H1 (cell line): ENCODE measurements at regions not wholly inside any gene's neighbourhood (a gene's known extent, or its start where the extent isn't known, plus 50 kb on each side); places are given as distances from the start of the nearest gene placed in this dataset.

ENCODE experiments used
- CTCF ChIA-PET: fragments of 300-600 bp; sonication (Branson Sonifier 250); formaldehyde crosslinking; loops from one replicate; lab custom pipeline; 2021; ENCODE audit not compliant: partially characterized antibody; lab: Charles Lee
- POLR2A ChIA-PET: fragments of 300-600 bp; sonication (Branson Sonifier 250); formaldehyde crosslinking; loops from one replicate; lab custom pipeline; 2021; ENCODE audit warnings: inconsistent platforms; ENCODE audit not compliant: partially characterized antibody; lab: Charles Lee
- DNase-seq, 2 experiments: peaks; one replicate each; pipeline versions ENCODE4 v3.0.0 to v3.0.0-alpha.2; 2010 to 2022; ENCODE audit warnings: low spot score in 2 of 2, low read depth in 1 of 2, mixed read lengths in 1 of 2
- FAIRE-seq: peaks from 2 replicates; lab custom pipeline; 2011; peaks lifted over from hg19 to GRCh38; lab: Jason Lieb, UNC
- H2AFZ ChIP-seq: 2 replicates; pipeline ENCODE4 v1.8.1; 2012; ENCODE audit warnings: low read length, inconsistent platforms
- H2AK5ac ChIP-seq: 2 replicates; pipeline ENCODE4 v1.6.1; 2013; ENCODE audit warnings: low read depth, low read length
- H2BK120ac ChIP-seq: replicated peaks from 2 replicates; pipeline ENCODE3; 2013; ENCODE audit warnings: low read depth, low read length, inconsistent platforms
- H2BK12ac ChIP-seq: 2 replicates; pipeline ENCODE4 v1.6.1; 2013; ENCODE audit warnings: low read depth, low read length
- H2BK15ac ChIP-seq: 2 replicates; pipeline ENCODE4 v1.6.1; 2013; ENCODE audit warnings: low read length
- H2BK20ac ChIP-seq: 2 replicates; pipeline ENCODE4 v1.6.1; 2013; ENCODE audit warnings: low read length
- H2BK5ac ChIP-seq: 2 replicates; pipeline ENCODE4 v1.6.1; 2013; ENCODE audit warnings: low read depth, low read length
- H3K14ac ChIP-seq: 2 replicates; pipeline ENCODE4 v1.6.1; 2013; ENCODE audit warnings: inconsistent platforms; ENCODE audit not compliant: insufficient read length
- H3K18ac ChIP-seq: 2 replicates; pipeline ENCODE4 v1.6.1; 2013; ENCODE audit warnings: low read length; ENCODE audit errors: extremely low read depth
- H3K23ac ChIP-seq: 2 replicates; pipeline ENCODE4 v1.6.1; 2013; ENCODE audit warnings: inconsistent platforms; ENCODE audit not compliant: insufficient read length
- H3K23me2 ChIP-seq: 2 replicates; pipeline ENCODE4 v1.6.1; 2013; ENCODE audit warnings: low read depth, low read length
- H3K27ac ChIP-seq: 2 replicates; pipeline ENCODE4 v1.6.1; 2011; ENCODE audit warnings: low read depth, low read length, inconsistent platforms
- H3K27me3 ChIP-seq, 4 experiments: replicated peaks in 1 of 4; 1 replicate in 1 of 4; 2 replicates in 3 of 4; pipeline versions ENCODE4 v1.6.1 to v1.8.1; 2011 to 2013; ENCODE audit warnings: low read length in 3 of 4, mild to moderate bottlenecking in 3 of 4, inconsistent platforms in 2 of 4, mixed read lengths in 2 of 4, moderate library complexity in 1 of 4; ENCODE audit not compliant: control insufficient read depth in 3 of 4, insufficient read depth in 3 of 4; ENCODE audit errors: extremely low read depth in 1 of 4
- H3K36me3 ChIP-seq, 4 experiments: 2 replicates each; pipeline versions ENCODE4 v1.6.1 to v1.8.1; 2011 to 2013; ENCODE audit warnings: mild to moderate bottlenecking in 4 of 4, low read length in 3 of 4, moderate library complexity in 2 of 4, control low read depth in 1 of 4, inconsistent platforms in 1 of 4; ENCODE audit not compliant: insufficient read depth in 4 of 4, control insufficient read depth in 2 of 4
- H3K4ac ChIP-seq: replicated peaks from 2 replicates; pipeline ENCODE3; 2013; ENCODE audit warnings: low read length, low read depth, mixed read lengths, inconsistent platforms; ENCODE audit not compliant: insufficient read length
- H3K4me1 ChIP-seq, 4 experiments: replicated peaks in 1 of 4; 1 replicate in 1 of 4; 2 replicates in 3 of 4; pipeline versions ENCODE4 v1.6.1 to v1.8.1; 2011 to 2013; ENCODE audit warnings: low read length in 3 of 4, inconsistent platforms in 2 of 4, mixed read lengths in 1 of 4; ENCODE audit not compliant: insufficient read depth in 4 of 4, control insufficient read depth in 3 of 4
- H3K4me2 ChIP-seq, 2 experiments: 2 replicates each; pipeline versions ENCODE4 v1.6.1 to v1.8.1; 2011 to 2013; ENCODE audit warnings: low read depth in 2 of 2, low read length in 2 of 2, control low read depth in 1 of 2, inconsistent platforms in 1 of 2, mild to moderate bottlenecking in 1 of 2; ENCODE audit not compliant: insufficient read depth in 1 of 2
- H3K4me3 ChIP-seq, 4 experiments: fragments of 200-600, 300-600 bp in 1 of 4; sonication (generic), shearing (Covaris generic), sonication (Bioruptor Twin) in 1 of 4; 2 replicates each; pipeline versions ENCODE4 v1.5.1 to v1.8.1; 2011 to 2016; ENCODE audit warnings: low read length in 4 of 4, low read depth in 3 of 4, control low read depth in 2 of 4, inconsistent platforms in 2 of 4, mild to moderate bottlenecking in 2 of 4, mixed read lengths in 1 of 4, moderate library complexity in 1 of 4; ENCODE audit not compliant: insufficient read depth in 2 of 4; ENCODE audit errors: extremely low read depth in 1 of 4
- H3K56ac ChIP-seq: replicated peaks from 2 replicates; pipeline ENCODE3; 2013; ENCODE audit warnings: low read depth, mild to moderate bottlenecking, mixed read lengths, low read length, inconsistent platforms; ENCODE audit not compliant: insufficient read length
- H3K79me1 ChIP-seq: 2 replicates; pipeline ENCODE4 v1.6.1; 2013; ENCODE audit warnings: low read depth, low read length, control low read depth
- H3K79me2 ChIP-seq, 2 experiments: 2 replicates each; pipeline versions ENCODE4 v1.6.1 to v1.8.1; 2012 to 2013; ENCODE audit warnings: low read length in 2 of 2, mild to moderate bottlenecking in 2 of 2, inconsistent platforms in 1 of 2; ENCODE audit not compliant: insufficient read depth in 2 of 2, control insufficient read depth in 1 of 2
- H3K9ac ChIP-seq, 4 experiments: replicated peaks in 1 of 4; 1 replicate in 1 of 4; 2 replicates in 3 of 4; pipeline versions ENCODE4 v1.6.1 to v1.8.1; 2011 to 2013; ENCODE audit warnings: low read depth in 3 of 4, low read length in 3 of 4, control low read depth in 2 of 4, mild to moderate bottlenecking in 2 of 4, moderate library complexity in 2 of 4, inconsistent platforms in 1 of 4; ENCODE audit errors: extremely low read depth in 1 of 4
- H3K9me3 ChIP-seq, 2 experiments: 2 replicates each; pipeline versions ENCODE4 v1.6.1 to v1.8.1; 2012 to 2013; ENCODE audit warnings: mild to moderate bottlenecking in 2 of 2, moderate library complexity in 2 of 2, control low read depth in 1 of 2, inconsistent platforms in 1 of 2, low read depth in 1 of 2, low read length in 1 of 2, mixed read lengths in 1 of 2; ENCODE audit not compliant: insufficient read depth in 2 of 2
- H4K20me1 ChIP-seq, 2 experiments: replicated peaks in 1 of 2; 2 replicates each; pipeline versions ENCODE3 to v1.8.1; 2011 to 2013; ENCODE audit warnings: inconsistent platforms in 2 of 2, low read length in 2 of 2, mild to moderate bottlenecking in 1 of 2; ENCODE audit not compliant: insufficient read depth in 2 of 2, control insufficient read depth in 1 of 2
- H4K5ac ChIP-seq: 2 replicates; pipeline ENCODE4 v1.6.1; 2013; ENCODE audit warnings: low read length, low read depth, mixed read lengths, inconsistent platforms; ENCODE audit not compliant: insufficient read length
- H4K8ac ChIP-seq: 2 replicates; pipeline ENCODE4 v1.8.0; 2013; ENCODE audit warnings: mild to moderate bottlenecking, moderate library complexity, low read length, inconsistent platforms; ENCODE audit not compliant: insufficient read depth; ENCODE audit errors: extremely low read depth
- H4K91ac ChIP-seq: replicated peaks from 2 replicates; pipeline ENCODE3; 2013; ENCODE audit warnings: low read length, mixed read lengths, inconsistent platforms; ENCODE audit not compliant: insufficient read length
- ASH2L ChIP-seq: fragments of 200-600, 300-600 bp; sonication (generic); IDR thresholded peaks from one replicate; pipeline ENCODE4 v1.7.1; 2017; ENCODE audit warnings: low read length
- ATF3 ChIP-seq: IDR thresholded peaks from 2 replicates; pipeline ENCODE4 v1.6.1; 2011; ENCODE audit warnings: low read depth, mild to moderate bottlenecking, low read length; ENCODE audit not compliant: insufficient read depth
- BRCA1 ChIP-seq: IDR thresholded peaks from 2 replicates; pipeline ENCODE4 v1.6.1; 2012; ENCODE audit warnings: low read depth, low read length, improper control_type of control experiment
- CEBPB ChIP-seq: IDR thresholded peaks from 2 replicates; pipeline ENCODE4 v1.6.1; 2012; ENCODE audit warnings: low read depth, low read length
- CHD2 ChIP-seq: IDR thresholded peaks from 2 replicates; pipeline ENCODE4 v1.6.1; 2012; ENCODE audit warnings: low read length, improper control_type of control experiment
- CREB1 ChIP-seq: IDR thresholded peaks from 2 replicates; pipeline ENCODE4 v1.6.1; 2012; ENCODE audit warnings: inconsistent platforms
- EP300 ChIP-seq, 2 experiments: IDR thresholded peaks; 1 replicate in 1 of 2; 2 replicates in 1 of 2; pipeline ENCODE4 v1.6.1; 2011 to 2012; ENCODE audit warnings: low read depth in 2 of 2, low read length in 2 of 2, mild to moderate bottlenecking in 2 of 2, borderline replicate concordance in 1 of 2, inconsistent platforms in 1 of 2, moderate library complexity in 1 of 2
- GTF2F1 ChIP-seq: IDR thresholded peaks from 2 replicates; pipeline ENCODE4 v1.6.1; 2012; ENCODE audit warnings: low read depth, low read length, improper control_type of control experiment, borderline replicate concordance
- JUN ChIP-seq: IDR thresholded peaks from 2 replicates; pipeline ENCODE4 v1.6.1; 2011; ENCODE audit warnings: low read depth, mild to moderate bottlenecking, improper control_type of control experiment, low read length
- JUND ChIP-seq: IDR thresholded peaks from 2 replicates; pipeline ENCODE4 v1.6.1; 2011; ENCODE audit warnings: mild to moderate bottlenecking, improper control_type of control experiment, low read length
- KDM4A ChIP-seq: IDR thresholded peaks from one replicate; pipeline ENCODE4 v1.7.1; 2012; ENCODE audit warnings: low read depth, mild to moderate bottlenecking, moderate library complexity, low read length, inconsistent platforms; ENCODE audit not compliant: severe bottlenecking
- KDM5A ChIP-seq: fragments of 200-600 bp; IDR thresholded peaks from 2 replicates; pipeline ENCODE4 v1.7.1; 2012; ENCODE audit warnings: mild to moderate bottlenecking, low read length, inconsistent platforms, mixed read lengths
- TAF1 ChIP-seq: IDR thresholded peaks from 2 replicates; pipeline ENCODE4 v1.6.1; 2011; ENCODE audit warnings: mild to moderate bottlenecking, low read depth, low read length
- TAF7 ChIP-seq: optimal IDR thresholded peaks from 2 replicates; pipeline ENCODE3; 2011; ENCODE audit warnings: low read depth, mild to moderate bottlenecking, inconsistent platforms, low read length, moderate library complexity, borderline replicate concordance
- WGBS, 2 experiments: shearing (Covaris generic) in 1 of 2; methylation state at CpG; one replicate each; pipeline versions ENCODE4 v1.1.6 to v1.1.7; 2013 to 2015; ENCODE audit warnings: low lambda C conversion rate in 2 of 2, mixed read lengths in 2 of 2, inconsistent platforms in 1 of 2, low coverage in 1 of 2, missing lambda C conversion rate in 1 of 2; ENCODE audit not compliant: insufficient replicate concordance in 2 of 2, insufficient coverage in 1 of 2, insufficient read length in 1 of 2; ENCODE audit errors: extremely low coverage in 1 of 2, missing lambda C conversion rate in 1 of 2; 5-methylcytosine and 5-hydroxymethylcytosine counted together

GRCh38 chrX:39414290-39414854 lies 613.1 kb downstream of the MID1IP1 start:
- no peak overlapping the region for H3K56ac ChIP-seq
- DNase-seq (no peak), FAIRE-seq (no peak)
- H4K5ac ChIP-seq: no peak overlapping the region
- H2AFZ ChIP-seq: no peak overlapping the region
- H2BK12ac ChIP-seq: no peak overlapping the region
- H3K14ac ChIP-seq: no peak overlapping the region
- H4K20me1 ChIP-seq: no peaks in the 10 kb centered on the region
- H3K23me2 ChIP-seq: no peaks in the 10 kb centered on the region
- no peak overlapping the region for H3K9ac ChIP-seq
- no peaks in the 10 kb centered on the region for H3K79me2 ChIP-seq
- peaks cover 0 to 4% (median 0%) of the 10 kb centered on the region in 4 experiments; a peak in 1 of 7 replicates for H3K4me1 ChIP-seq
- no peak overlapping the region for H3K27ac ChIP-seq
- no peak overlapping the region for H4K91ac ChIP-seq
- no peak overlapping the region for H4K8ac ChIP-seq
- no peak overlapping the region for H2BK120ac ChIP-seq
- POLR2A ChIA-PET: no interaction called here
- H2BK5ac ChIP-seq: no peak overlapping the region
- no peak overlapping the region for H3K23ac ChIP-seq
- WGBS, 2 experiments: 82% methylated on average over 4 of the region's 5 CpGs; no CpG with 5 or more reads in 1 of the 2 experiments
- no peak overlapping the region for H2AK5ac ChIP-seq
- no peak overlapping the region for H3K4me3 ChIP-seq
- no peak overlapping the region for H3K18ac ChIP-seq
- H2BK15ac ChIP-seq: no peak overlapping the region
- no peaks in the 10 kb centered on the region for H3K27me3 ChIP-seq
- no peaks in the 10 kb centered on the region for H3K79me1 ChIP-seq
- H2BK20ac ChIP-seq: no peak overlapping the region
- CTCF ChIA-PET: no interaction called here
- H3K4me2 ChIP-seq: no peak overlapping the region
- no peaks in the 10 kb centered on the region for H3K36me3 ChIP-seq
- no peak overlapping the region for H3K4ac ChIP-seq
- H3K9me3 ChIP-seq: no peaks in the 10 kb centered on the region
- TF ChIP-seq TAF7: no peak
- TF ChIP-seq KDM5A: no peak
- no peak for TF ChIP-seq CEBPB
- TF ChIP-seq TAF1: no peak
- no peak for TF ChIP-seq CHD2
- no peak for TF ChIP-seq ASH2L
- no peak for TF ChIP-seq JUN
- no peak for TF ChIP-seq GTF2F1
- TF ChIP-seq KDM4A: no peak
- TF ChIP-seq CREB1: no peak
- TF ChIP-seq JUND: no peak
- no peak for TF ChIP-seq EP300 (IDR thresholded peaks at IDR 0.05; ENCODE audit: borderline replicate concordance in 1 of 2, low read depth in 2 of 2, low read length in 2 of 2)
- no peak for TF ChIP-seq BRCA1
- TF ChIP-seq ATF3: no peak
